ENCODE measurements at regions not wholly inside any gene's neighbourhood (a gene's known extent, or its start where the extent isn't known, plus 50 kb on each side); places are given as distances from the start of the nearest gene placed in this dataset.

GRCh38 chr22:46062971-46063631 is 86.1 kb upstream of the WNT7B start:
- no peak overlapping the region for H3K27ac Mint-ChIP-seq
- H3K9me3 Mint-ChIP-seq (ENCODE audit: insufficient read depth), result no peaks in the 10 kb centered on the region
- POLR2A ChIA-PET, result no interaction called here
- no peaks in the 10 kb centered on the region for H3K36me3 Mint-ChIP-seq (ENCODE audit: low read depth)
- peaks cover 8% of the 10 kb centered on the region for H3K4me1 Mint-ChIP-seq (ENCODE audit: low read depth)
- H3K4me3 Mint-ChIP-seq, result no peak overlapping the region
- no peaks in the 10 kb centered on the region for H3K27me3 Mint-ChIP-seq (ENCODE audit: low read depth)
- DNase-seq, result no peak
- CTCF ChIA-PET, result interaction anchor here (1.3 kb wide), 2 partner anchors 10 to 27 kb away, joined by 3 read pairs; no protein-coding TSS in a partner anchor
- ATAC-seq, result no peak

- no peak overlapping the region for H3K27ac Mint-ChIP-seq
- POLR2A ChIA-PET, result no interaction called here
- peaks cover 4% of the 10 kb centered on the region for H3K4me1 Mint-ChIP-seq (ENCODE audit: low read depth)
- H3K27me3 Mint-ChIP-seq (ENCODE audit: low read depth), result no peaks in the 10 kb centered on the region
- CTCF ChIA-PET, result no interaction called here
- H3K36me3 Mint-ChIP-seq (ENCODE audit: low read depth), result no peaks in the 10 kb centered on the region
- DNase-seq (no peak), ATAC-seq (no peak)
- H3K4me3 Mint-ChIP-seq, result no peak overlapping the region
- H3K9me3 Mint-ChIP-seq (ENCODE audit: insufficient read depth), result no peaks in the 10 kb centered on the region
These were observed 86.5 kb upstream of the PPARA start for GRCh38 chr22:46063846-46064227.

GRCh38 chr22:46064228-46064965 is 85.9 kb upstream of the PPARA start:
- peaks cover 8% of the 10 kb centered on the region for H3K4me1 Mint-ChIP-seq (ENCODE audit: low read depth)
- no peaks in the 10 kb centered on the region for H3K36me3 Mint-ChIP-seq (ENCODE audit: low read depth)
- H3K9me3 Mint-ChIP-seq (ENCODE audit: insufficient read depth), result no peaks in the 10 kb centered on the region
- ChIA-PET POLR2A (no interaction called here), CTCF (interaction anchor here (1.7 kb wide), 1 partner anchor 58 kb away, joined by 4 read pairs; no protein-coding TSS in a partner anchor)
- H3K27me3 Mint-ChIP-seq (ENCODE audit: low read depth), result no peaks in the 10 kb centered on the region
- ATAC-seq (no peak), DNase-seq (no peak)
- H3K4me3 Mint-ChIP-seq, result no peak overlapping the region
- no peak overlapping the region for H3K27ac Mint-ChIP-seq

GRCh38 chr22:46064966-46065666 is 85.2 kb upstream of the PPARA start:
- no peaks in the 10 kb centered on the region for H3K36me3 Mint-ChIP-seq (ENCODE audit: low read depth)
- H3K27ac Mint-ChIP-seq, result no peak overlapping the region
- no peak overlapping the region for H3K4me3 Mint-ChIP-seq
- ATAC-seq, result no peak
- no peaks in the 10 kb centered on the region for H3K27me3 Mint-ChIP-seq (ENCODE audit: low read depth)
- peaks cover 14% of the 10 kb centered on the region for H3K4me1 Mint-ChIP-seq (ENCODE audit: low read depth)
- DNase-seq, result no peak
- no peaks in the 10 kb centered on the region for H3K9me3 Mint-ChIP-seq (ENCODE audit: insufficient read depth)
- ChIA-PET CTCF (interaction anchor here (0.9 to 1.7 kb wide), 2 partner anchors 28 to 59 kb away, joined by 3 to 4 read pairs; no protein-coding TSS in a partner anchor), POLR2A (no interaction called here)

GRCh38 chr22:46065691-46066454 is 84.5 kb upstream of the PPARA start:
- no peaks in the 10 kb centered on the region for H3K27me3 Mint-ChIP-seq (ENCODE audit: low read depth)
- H3K9me3 Mint-ChIP-seq (ENCODE audit: insufficient read depth), result no peaks in the 10 kb centered on the region
- ChIA-PET CTCF (interaction anchor here (0.9 to 1.7 kb wide), 2 partner anchors 29 to 60 kb away, joined by 3 to 4 read pairs; no protein-coding TSS in a partner anchor), POLR2A (no interaction called here)
- DNase-seq, result no peak
- ATAC-seq, result no peak
- H3K4me1 Mint-ChIP-seq (ENCODE audit: low read depth), result peaks cover 14% of the 10 kb centered on the region
- H3K27ac Mint-ChIP-seq, result no peak overlapping the region
- no peaks in the 10 kb centered on the region for H3K36me3 Mint-ChIP-seq (ENCODE audit: low read depth)
- H3K4me3 Mint-ChIP-seq, result no peak overlapping the region

GRCh38 chr22:46066691-46067090 is 83.6 kb upstream of the PPARA start:
- H3K9me3 Mint-ChIP-seq (ENCODE audit: insufficient read depth), result no peaks in the 10 kb centered on the region
- ChIA-PET CTCF (no interaction called here), POLR2A (no interaction called here)
- H3K4me3 Mint-ChIP-seq, result no peak overlapping the region
- no peaks in the 10 kb centered on the region for H3K36me3 Mint-ChIP-seq (ENCODE audit: low read depth)
- H3K27me3 Mint-ChIP-seq (ENCODE audit: low read depth), result no peaks in the 10 kb centered on the region
- H3K27ac Mint-ChIP-seq, result no peak overlapping the region
- DNase-seq (no peak), ATAC-seq (no peak)
- H3K4me1 Mint-ChIP-seq (ENCODE audit: low read depth), result peaks cover 14% of the 10 kb centered on the region

- Mint-ChIP-seq H3K9me3 (ENCODE audit: insufficient read depth) (no peaks in the 10 kb centered on the region), H3K36me3 (ENCODE audit: low read depth) (no peaks in the 10 kb centered on the region), H3K4me1 (ENCODE audit: low read depth) (peaks cover 14% of the 10 kb centered on the region), H3K27me3 (ENCODE audit: low read depth) (no peaks in the 10 kb centered on the region), H3K4me3 (no peak overlapping the region), H3K27ac (no peak overlapping the region)
- DNase-seq (no peak), ATAC-seq (no peak)
- ChIA-PET CTCF (interaction anchor here (2.2 kb wide), 1 partner anchor 31 kb away, joined by 8 read pairs; no protein-coding TSS in a partner anchor), POLR2A (no interaction called here)
These were observed 82.9 kb upstream of the PPARA start for GRCh38 chr22:46067159-46068111.

- Mint-ChIP-seq H3K27ac (no peak overlapping the region), H3K27me3 (ENCODE audit: low read depth) (peaks cover 3% of the 10 kb centered on the region), H3K36me3 (ENCODE audit: low read depth) (no peaks in the 10 kb centered on the region), H3K9me3 (ENCODE audit: insufficient read depth) (no peaks in the 10 kb centered on the region), H3K4me3 (no peak overlapping the region), H3K4me1 (ENCODE audit: low read depth) (peaks cover 20% of the 10 kb centered on the region)
- ATAC-seq (no peak), DNase-seq (no peak)
- CTCF ChIA-PET, result interaction anchor here (2.2 to 2.9 kb wide), 2 partner anchors 32 to 62 kb away, joined by 8 to 23 read pairs; no protein-coding TSS in a partner anchor
- POLR2A ChIA-PET, result interaction anchor here (1.9 kb wide), 1 partner anchor 32 kb away, joined by 7 read pairs; no protein-coding TSS in a partner anchor
These were observed 82.1 kb upstream of the PPARA start for GRCh38 chr22:46068181-46068592.

- ATAC-seq (no peak), DNase-seq (no peak)
- H3K27ac Mint-ChIP-seq, result peak overlapping the region; percentile 69
- peaks cover 23% of the 10 kb centered on the region for H3K4me1 Mint-ChIP-seq (ENCODE audit: low read depth)
- ChIA-PET POLR2A (interaction anchor here (0.7 to 1.9 kb wide), 4 partner anchors 12 to 61 kb away, joined by 3 to 10 read pairs (median 6); no protein-coding TSS in a partner anchor), CTCF (interaction anchor here (2.2 to 2.9 kb wide), 2 partner anchors 33 to 63 kb away, joined by 8 to 23 read pairs; no protein-coding TSS in a partner anchor)
- H3K4me3 Mint-ChIP-seq, result peak overlapping the region; percentile 78
- no peaks in the 10 kb centered on the region for H3K9me3 Mint-ChIP-seq (ENCODE audit: insufficient read depth)
- H3K36me3 Mint-ChIP-seq (ENCODE audit: low read depth), result no peaks in the 10 kb centered on the region
- H3K27me3 Mint-ChIP-seq (ENCODE audit: low read depth), result peaks cover 3% of the 10 kb centered on the region
These were observed 81.5 kb upstream of the PPARA start for GRCh38 chr22:46068593-46069491.
